ENCODE measurements at regions not wholly inside any gene's neighbourhood (a gene's known extent, or its start where the extent isn't known, plus 50 kb on each side); places are given as distances from the start of the nearest gene placed in this dataset.
"Not testable (repeated sequence)": the region's sequence is repeated elsewhere in the genome, so short reads cannot be mapped to it uniquely, and the experiment has no call there.

DNA sequence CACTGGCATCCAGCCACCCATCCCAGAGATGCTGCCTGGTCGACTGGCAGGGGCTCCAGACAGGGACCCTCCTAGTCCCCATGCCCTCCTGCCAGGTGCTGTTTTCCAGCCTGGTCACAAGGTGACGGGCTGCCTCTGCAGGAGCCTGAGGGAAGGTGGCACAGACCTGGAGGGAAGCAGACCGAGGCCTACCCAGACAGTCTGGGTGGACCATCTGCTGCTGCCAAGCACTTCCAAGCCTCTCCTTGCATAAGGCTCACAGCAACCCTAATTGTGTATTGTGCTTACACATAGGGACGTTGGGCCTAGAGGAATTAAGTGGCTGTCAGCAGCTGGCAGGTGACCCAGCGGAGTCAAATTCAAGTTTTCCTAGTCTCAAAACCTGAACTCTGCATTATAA is 90.1 kb upstream of the KCNJ18 start:
- no peak for DNase-seq (ENCODE audit: low spot score)
- intact Hi-C loops (cut with DNase I) = no loop called here

GRCh38 chr17:21603292-21603691 is 89.0 kb upstream of the KCNJ18 start:
- intact Hi-C loops (cut with DNase I); DNase-seq (ENCODE audit: low spot score): not testable (repeated sequence)

DNA sequence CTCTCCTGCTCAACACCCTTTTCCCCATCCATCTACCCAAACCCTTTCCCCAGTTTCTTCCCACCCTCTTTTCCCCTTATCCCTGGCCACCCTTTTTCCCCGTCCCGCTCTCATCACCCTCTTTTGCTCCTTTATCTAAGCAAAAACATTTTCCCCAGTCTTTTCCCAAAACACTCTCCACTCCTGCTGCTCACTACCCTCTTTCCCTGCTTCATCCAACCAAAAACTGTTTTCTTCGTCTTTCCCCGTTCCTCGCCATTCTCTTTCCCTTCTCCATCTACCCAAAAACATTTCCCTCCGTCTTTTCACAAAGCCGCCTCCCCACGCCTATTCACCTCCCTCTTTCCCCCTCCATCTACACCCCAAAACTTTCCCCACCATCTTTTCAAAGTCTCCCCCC is 80.9 kb upstream of the KCNJ18 start:
- intact Hi-C loops (cut with DNase I); DNase-seq (ENCODE audit: low spot score): not testable (repeated sequence)

DNA sequence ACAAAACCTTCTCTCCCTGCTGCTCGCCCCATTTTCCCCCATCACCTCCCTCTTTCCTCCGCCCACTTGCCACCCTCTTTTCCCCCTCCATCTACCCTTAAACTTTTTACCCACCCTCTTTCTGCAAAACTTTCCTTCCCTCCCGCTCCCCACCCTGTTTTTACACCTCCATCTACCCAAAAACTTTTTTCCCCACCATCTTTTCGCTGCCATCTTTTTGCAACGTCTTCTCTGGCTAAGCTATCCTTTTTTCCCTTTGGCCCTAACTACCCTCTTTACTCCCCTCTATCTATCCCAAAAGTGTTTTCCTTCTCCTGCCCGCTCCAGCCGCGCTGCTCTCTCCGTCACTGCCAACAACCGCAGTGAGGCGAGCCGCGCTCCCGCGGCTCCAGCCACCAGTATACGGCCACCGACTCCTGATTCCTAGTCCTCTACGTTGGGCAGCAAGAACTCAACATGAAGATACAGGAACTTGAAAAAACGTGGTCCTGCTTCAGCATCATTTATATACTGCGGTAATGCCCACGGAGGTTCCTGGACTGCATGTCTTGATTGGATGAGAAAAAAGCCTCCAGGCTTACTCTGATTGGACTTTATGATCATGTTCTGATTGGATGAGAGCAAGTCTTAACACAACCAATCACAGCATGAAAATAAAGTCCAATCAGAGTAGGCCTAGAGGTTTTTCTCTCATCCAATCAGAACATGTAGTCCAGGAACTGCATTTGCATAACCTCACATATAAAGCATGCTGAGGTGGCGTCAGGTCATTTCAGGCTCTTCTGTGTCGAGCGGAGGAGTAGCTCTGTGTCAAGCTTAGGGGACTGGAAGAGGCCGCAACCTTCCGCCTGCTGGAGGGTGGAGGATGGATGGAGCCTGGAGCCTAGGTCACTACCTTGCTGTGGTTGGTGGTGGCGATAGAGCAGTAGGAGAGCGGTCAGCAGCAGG is 79.9 kb upstream of the KCNJ18 start:
- DNase-seq (ENCODE audit: low spot score); intact Hi-C loops (cut with DNase I): not testable (repeated sequence)

DNA sequence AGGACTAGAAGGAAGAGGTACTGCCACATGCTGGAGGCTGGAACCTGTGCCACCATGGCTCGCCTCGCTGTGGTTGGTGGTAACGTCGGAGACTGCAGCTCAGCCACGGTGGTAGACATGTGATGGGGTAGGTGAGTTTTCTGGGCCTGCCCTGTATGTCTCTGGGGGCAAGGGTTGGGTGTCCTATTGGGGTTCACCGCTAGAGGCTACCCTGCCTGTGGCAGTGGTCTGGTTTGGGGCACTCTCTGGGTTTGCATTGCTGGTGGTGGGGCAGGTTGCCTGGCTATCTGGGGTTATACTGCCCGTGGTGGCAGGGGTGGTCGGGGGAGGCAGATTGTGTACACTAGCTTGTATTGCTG is 79.3 kb upstream of the KCNJ18 start:
- no peak for DNase-seq (ENCODE audit: low spot score)
- intact Hi-C loops (cut with DNase I) = no loop called here

- intact Hi-C loops (cut with DNase I); DNase-seq (ENCODE audit: low spot score): not testable (repeated sequence)
Measured at GRCh38 chr17:21626987-21627386, 65.3 kb upstream of the KCNJ18 start.
